ENCODE measurements at regions not wholly inside any gene's neighbourhood (a gene's known extent, or its start where the extent isn't known, plus 50 kb on each side); places are given as distances from the start of the nearest gene placed in this dataset.
"Not testable (repeated sequence)": the region's sequence is repeated elsewhere in the genome, so short reads cannot be mapped to it uniquely, and the experiment has no call there.

- not testable (repeated sequence) for DNase-seq, H3K27ac Mint-ChIP-seq, H3K4me3 Mint-ChIP-seq, H3K4me1 Mint-ChIP-seq, ATAC-seq, H3K9me3 Mint-ChIP-seq, H3K27me3 Mint-ChIP-seq
Measured at GRCh38 chr15:20308027-20308690, 233.4 kb downstream of the GOLGA6L6 start.

GRCh38 chr15:20307137-20307536, 234.5 kb downstream of the GOLGA6L6 start:
- H3K27me3 Mint-ChIP-seq, H3K9me3 Mint-ChIP-seq, H3K27ac Mint-ChIP-seq, H3K4me1 Mint-ChIP-seq, DNase-seq, ATAC-seq, H3K4me3 Mint-ChIP-seq: not testable (repeated sequence)

GRCh38 chr15:20306497-20307106, 235.0 kb downstream of the GOLGA6L6 start:
- H3K27me3 Mint-ChIP-seq, H3K9me3 Mint-ChIP-seq, H3K27ac Mint-ChIP-seq, H3K4me3 Mint-ChIP-seq, ATAC-seq, H3K4me1 Mint-ChIP-seq, DNase-seq: not testable (repeated sequence)

- H3K9me3 Mint-ChIP-seq, ATAC-seq, H3K4me1 Mint-ChIP-seq: not testable (repeated sequence)
Measured at GRCh38 chr15:20305912-20306311, 235.7 kb downstream of the GOLGA6L6 start.

GRCh38 chr15:20305015-20305465, 236.6 kb downstream of the GOLGA6L6 start:
- DNase-seq, H3K4me3 Mint-ChIP-seq, H3K9me3 Mint-ChIP-seq, H3K27me3 Mint-ChIP-seq, ATAC-seq, H3K27ac Mint-ChIP-seq, H3K4me1 Mint-ChIP-seq: not testable (repeated sequence)

More at GRCh38 chr15:20305912-20306311, 235.7 kb downstream of the GOLGA6L6 start:
- not testable (repeated sequence) for H3K27me3 Mint-ChIP-seq, H3K27ac Mint-ChIP-seq, DNase-seq, H3K4me3 Mint-ChIP-seq

GRCh38 chr15:20304282-20305014, 237.2 kb downstream of the GOLGA6L6 start:
- not testable (repeated sequence) for H3K4me3 Mint-ChIP-seq, ATAC-seq, H3K9me3 Mint-ChIP-seq, H3K27me3 Mint-ChIP-seq, H3K4me1 Mint-ChIP-seq, DNase-seq
- peak overlapping the region in 1 of 2 donors; percentile 9 for H3K27ac Mint-ChIP-seq

GRCh38 chr15:20303248-20304171, 238.1 kb downstream of the GOLGA6L6 start:
- H3K27ac Mint-ChIP-seq, H3K27me3 Mint-ChIP-seq, DNase-seq, H3K4me1 Mint-ChIP-seq, ATAC-seq, H3K9me3 Mint-ChIP-seq, H3K4me3 Mint-ChIP-seq: not testable (repeated sequence)

- not testable (repeated sequence) for ATAC-seq, H3K9me3 Mint-ChIP-seq, H3K27me3 Mint-ChIP-seq, H3K4me3 Mint-ChIP-seq, H3K4me1 Mint-ChIP-seq, DNase-seq
- peak overlapping the region in 1 of 2 donors; percentile 69 for H3K27ac Mint-ChIP-seq
Measured at GRCh38 chr15:20302141-20303069, 239.2 kb downstream of the GOLGA6L6 start.

- ATAC-seq, H3K4me3 Mint-ChIP-seq, H3K9me3 Mint-ChIP-seq, H3K27ac Mint-ChIP-seq, H3K4me1 Mint-ChIP-seq, H3K27me3 Mint-ChIP-seq, DNase-seq: not testable (repeated sequence)
Measured at GRCh38 chr15:20301471-20302081, 240.0 kb downstream of the GOLGA6L6 start.

- not testable (repeated sequence) for DNase-seq, H3K27me3 Mint-ChIP-seq, ATAC-seq, H3K4me3 Mint-ChIP-seq, H3K4me1 Mint-ChIP-seq, H3K27ac Mint-ChIP-seq, H3K9me3 Mint-ChIP-seq
Measured at GRCh38 chr15:20301041-20301390, 240.6 kb downstream of the GOLGA6L6 start.

GRCh38 chr15:20300351-20301040, 241.1 kb downstream of the GOLGA6L6 start:
- H3K4me3 Mint-ChIP-seq, H3K9me3 Mint-ChIP-seq, H3K27me3 Mint-ChIP-seq, ATAC-seq, H3K4me1 Mint-ChIP-seq, H3K27ac Mint-ChIP-seq, DNase-seq: not testable (repeated sequence)

GRCh38 chr15:20297603-20298123, 243.9 kb downstream of the GOLGA6L6 start:
- H3K4me1 Mint-ChIP-seq, H3K9me3 Mint-ChIP-seq, H3K27ac Mint-ChIP-seq: not testable (repeated sequence)

GRCh38 chr15:20296261-20296660, 245.3 kb downstream of the GOLGA6L6 start:
- H3K27me3 Mint-ChIP-seq, H3K27ac Mint-ChIP-seq, H3K4me1 Mint-ChIP-seq, H3K4me3 Mint-ChIP-seq, ATAC-seq, DNase-seq, H3K9me3 Mint-ChIP-seq: not testable (repeated sequence)

More at GRCh38 chr15:20297603-20298123, 243.9 kb downstream of the GOLGA6L6 start:
- not testable (repeated sequence) for H3K27me3 Mint-ChIP-seq, DNase-seq, H3K4me3 Mint-ChIP-seq, ATAC-seq

Measured in stimulated activated naive CD8-positive, alpha-beta T cell treated with anti-CD3 and anti-CD28 coated beads, Interleukin-15, amount 100 ng/mL, for 72 hours (primary cell).